HG03175 (cell line): ENCODE measurements at regions not wholly inside any gene's neighbourhood (a gene's known extent, or its start where the extent isn't known, plus 50 kb on each side); places are given as distances from the start of the nearest gene placed in this dataset.
"Not testable (repeated sequence)": the region's sequence is repeated elsewhere in the genome, so short reads cannot be mapped to it uniquely, and the experiment has no call there.

ENCODE experiments used
- ATAC-seq: cut with Tn5 transposase; IDR thresholded peaks from one replicate; pipeline ENCODE4 v1.9.1; 2021; ENCODE audit warnings: mild to moderate bottlenecking, moderate library complexity; ENCODE audit not compliant: unreplicated experiment

- ATAC-seq: no peak
These were observed 151.8 kb upstream of the ANO5 start for GRCh38 chr11:22041039-22041438.

- no peak for ATAC-seq
These were observed 150.8 kb upstream of the ANO5 start for GRCh38 chr11:22042081-22042480.

GRCh38 chr11:22044126-22044525 lies 148.8 kb upstream of the ANO5 start:
- ATAC-seq: no peak

- no peak for ATAC-seq
These were observed 143.6 kb upstream of the ANO5 start for GRCh38 chr11:22049276-22049675.

GRCh38 chr11:22065472-22065871 lies 127.4 kb upstream of the ANO5 start:
- ATAC-seq: no peak

- ATAC-seq: no peak
These were observed 123.0 kb upstream of the ANO5 start for GRCh38 chr11:22069844-22070243.

- no peak for ATAC-seq
These were observed 116.5 kb upstream of the ANO5 start for GRCh38 chr11:22076271-22076930.

GRCh38 chr11:22078063-22078462 lies 114.8 kb upstream of the ANO5 start:
- no peak for ATAC-seq

- no peak for ATAC-seq
These were observed 113.6 kb upstream of the ANO5 start for GRCh38 chr11:22079133-22079872.

GRCh38 chr11:22082178-22082577 lies 110.7 kb upstream of the ANO5 start:
- ATAC-seq: no peak

- ATAC-seq: no peak
These were observed 110.1 kb upstream of the ANO5 start for GRCh38 chr11:22082788-22083187.

GRCh38 chr11:22084056-22084455 lies 108.8 kb upstream of the ANO5 start:
- ATAC-seq: no peak

- ATAC-seq: no peak
These were observed 108.3 kb upstream of the ANO5 start for GRCh38 chr11:22084564-22084963.

- no peak for ATAC-seq
These were observed 103.3 kb upstream of the ANO5 start for GRCh38 chr11:22089609-22090008.

GRCh38 chr11:22106566-22106965 lies 86.3 kb upstream of the ANO5 start:
- no peak for ATAC-seq

GRCh38 chr11:22115470-22116029 lies 77.3 kb upstream of the ANO5 start:
- ATAC-seq: no peak

GRCh38 chr11:22127981-22128380 lies 64.9 kb upstream of the ANO5 start:
- not testable (repeated sequence) for ATAC-seq

- ATAC-seq: no peak
These were observed 62.3 kb upstream of the ANO5 start for GRCh38 chr11:22130462-22131053.

GRCh38 chr11:22133776-22134175 lies 59.1 kb upstream of the ANO5 start:
- ATAC-seq: no peak

- ATAC-seq: no peak
These were observed 54.6 kb upstream of the ANO5 start for GRCh38 chr11:22138264-22138663.
